K562 (cell line): ENCODE measurements at regions not wholly inside any gene's neighbourhood (a gene's known extent, or its start where the extent isn't known, plus 50 kb on each side); places are given as distances from the start of the nearest gene placed in this dataset.

Experiments used
- ATAC-seq: fragments of 200-7000 bp; cut with Tn5 transposase; 3 replicates; pipeline ENCODE4 v1.9.1; 2020; ENCODE audit warnings: moderate library complexity
- BruUV-seq: library from RNA; stranded (reverse); fragments of 400-500 nt; replicated peaks from 2 replicates; lab custom pipeline; 2021; lab: Mats Ljungman, UMichigan
- CTCF ChIA-PET: fragments of 300-600 bp; formaldehyde crosslinking; extraction: SDS; loops from one replicate; lab custom pipeline; 2021; ENCODE audit warnings: low intra/inter-chr PET ratio; lab: Yijun Ruan, JAX
- POLR2A ChIA-PET: fragments of 300-600, 350-650 bp; sonication (Branson Sonifier 250); formaldehyde crosslinking; extraction: SDS; loops from one replicate; lab custom pipeline; 2021; ENCODE audit warnings: antibody characterized with exemption, inconsistent platforms; lab: Yijun Ruan, JAX
- DNase-seq, 4 experiments: peaks; one replicate each; pipeline versions ENCODE4 v3.0.0 to v3.0.0-alpha.2; 2011 to 2018; ENCODE audit warnings: low spot score in 3 of 4, mixed read lengths in 3 of 4; ENCODE audit errors: extremely low read depth in 1 of 4
- FAIRE-seq: peaks from 2 replicates; lab custom pipeline; 2011; peaks lifted over from hg19 to GRCh38; lab: Jason Lieb, UNC
- H2AFZ ChIP-seq: 2 replicates; pipeline ENCODE4 v1.6.0; 2011; ENCODE audit warnings: low read depth, low read length, control low read depth, inconsistent platforms
- H3K27ac ChIP-seq: fragments of 200-600 bp; 3 replicates; pipeline ENCODE4 v1.8.0; 2011; ENCODE audit warnings: low read depth, mild to moderate bottlenecking, control low read depth, inconsistent platforms, low read length, moderate library complexity, mixed read lengths; ENCODE audit errors: extremely low read depth
- H3K27me3 ChIP-seq, 2 experiments: fragments of 300-600 bp in 1 of 2; 2 replicates in 1 of 2; 3 replicates in 1 of 2; pipeline versions ENCODE4 v1.6.0 to v1.8.0; 2011; ENCODE audit warnings: inconsistent platforms in 2 of 2, low read length in 2 of 2, mild to moderate bottlenecking in 1 of 2, mixed read lengths in 1 of 2, moderate library complexity in 1 of 2; ENCODE audit not compliant: control insufficient read depth in 2 of 2, insufficient read depth in 2 of 2
- H3K36me3 ChIP-seq: fragments of 300-600 bp; 3 replicates; pipeline ENCODE4 v1.8.0; 2011; ENCODE audit warnings: mild to moderate bottlenecking, low read length, inconsistent platforms; ENCODE audit not compliant: control insufficient read depth, insufficient read depth
- H3K4me1 ChIP-seq, 2 experiments: fragments of 200-600 bp in 1 of 2; replicated peaks in 1 of 2; 2 replicates in 1 of 2; 3 replicates in 1 of 2; pipeline versions ENCODE4 v1.5.1 to v1.8.0; 2011; ENCODE audit warnings: inconsistent platforms in 2 of 2, low read length in 2 of 2, mild to moderate bottlenecking in 1 of 2, mixed read lengths in 1 of 2, moderate library complexity in 1 of 2; ENCODE audit not compliant: control insufficient read depth in 2 of 2, insufficient read depth in 2 of 2
- H3K4me2 ChIP-seq: 2 replicates; pipeline ENCODE4 v1.6.1; 2011; ENCODE audit warnings: low read length, control low read depth, inconsistent platforms, mixed read lengths; ENCODE audit not compliant: insufficient read depth
- H3K4me3 ChIP-seq: fragments of 200-600 bp; sonication (generic), shearing (Covaris generic); 2 replicates; pipeline ENCODE4 v1.5.1; 2016; ENCODE audit warnings: control low read depth, inconsistent platforms
- H3K79me2 ChIP-seq: fragments of 200-600 bp; 3 replicates; pipeline ENCODE4 v1.8.0; 2011; ENCODE audit warnings: low read length, inconsistent platforms; ENCODE audit not compliant: control insufficient read depth, insufficient read depth
- H3K9ac ChIP-seq, 2 experiments: 2 replicates each; pipeline versions ENCODE4 v1.6.0 to v1.6.1; 2011; ENCODE audit warnings: low read depth in 2 of 2, low read length in 2 of 2, control low read depth in 1 of 2, inconsistent platforms in 1 of 2, mild to moderate bottlenecking in 1 of 2, mixed read lengths in 1 of 2; ENCODE audit not compliant: insufficient read depth in 1 of 2
- H3K9me1 ChIP-seq: one replicate; pipeline ENCODE4 v1.6.0; 2011; ENCODE audit warnings: inconsistent platforms, mild to moderate bottlenecking, low read length, moderate library complexity; ENCODE audit not compliant: control insufficient read depth, insufficient read depth
- H3K9me3 ChIP-seq: replicated peaks from 2 replicates; pipeline ENCODE4 v1.5.1; 2011; ENCODE audit warnings: low read depth, low read length, inconsistent platforms; ENCODE audit not compliant: control insufficient read depth, insufficient read depth
- H4K20me1 ChIP-seq: replicated peaks from 2 replicates; pipeline ENCODE4 v1.6.1; 2011; ENCODE audit warnings: low read length, inconsistent platforms, mixed read lengths; ENCODE audit not compliant: control insufficient read depth, insufficient read depth
- NFATC3 ChIP-seq: fragments of 450-650 bp; IDR thresholded peaks from 2 replicates; pipeline ENCODE4 v1.6.1; 2017; ENCODE audit warnings: mild to moderate bottlenecking
- TBL1XR1 ChIP-seq, 2 experiments: IDR thresholded peaks; 2 replicates each; pipeline ENCODE4 v1.6.1; 2012; ENCODE audit warnings: improper control_type of control experiment in 2 of 2, low read length in 2 of 2, mild to moderate bottlenecking in 1 of 2
- WGBS: fragments of 100-300 bp; shearing (Covaris generic); methylation state at CpG from one replicate; pipeline ENCODE4 v1.1.6; 2016; ENCODE audit warnings: low coverage, mixed read lengths; ENCODE audit not compliant: insufficient coverage; ENCODE audit errors: missing lambda C conversion rate; 5-methylcytosine and 5-hydroxymethylcytosine counted together
- in situ Hi-C: fragments of 300-500 bp; cut with MboI; formaldehyde crosslinking; loops from 4 replicates; pipeline ENCODE4 v1.15.0; 2018; ENCODE audit warnings: inconsistent platforms, mixed read lengths
- intact Hi-C: fragments of 100-400 bp; cut with micrococcal nuclease; formaldehyde crosslinking; loops from 2 replicates; pipeline ENCODE4 v1.14.2; 2022
- TF ChIP-seq, protein P1 (sequence below): fragments of 250-450 bp; sonication (Bioruptor Pico); IDR thresholded peaks from 2 replicates; pipeline ENCODE4 v1.8.0; 2021; ENCODE audit warnings: moderate library complexity, mild to moderate bottlenecking, inconsistent platforms
- TF ChIP-seq, protein P2 (sequence below), 2 experiments: fragments of 450-650 bp in 1 of 2; IDR thresholded peaks; 2 replicates each; pipeline ENCODE4 v1.6.1; 2011 to 2017; ENCODE audit warnings: low read depth in 2 of 2, antibody characterized with exemption in 1 of 2, borderline replicate concordance in 1 of 2, low read length in 1 of 2, mild to moderate bottlenecking in 1 of 2, mixed read lengths in 1 of 2; ENCODE audit not compliant: control insufficient read depth in 1 of 2
- TF ChIP-seq, protein P3 (sequence below), 2 experiments: fragments of 450-650 bp in 1 of 2; sonication (generic) in 1 of 2; formaldehyde crosslinking in 1 of 2; IDR thresholded peaks; 2 replicates each; pipeline versions ENCODE4 v1.7.1 to v1.9.0; 2016 to 2022; ENCODE audit warnings: inconsistent platforms in 1 of 2, mild to moderate bottlenecking in 1 of 2, missing genetic modification reagents in 1 of 2

DNA sequence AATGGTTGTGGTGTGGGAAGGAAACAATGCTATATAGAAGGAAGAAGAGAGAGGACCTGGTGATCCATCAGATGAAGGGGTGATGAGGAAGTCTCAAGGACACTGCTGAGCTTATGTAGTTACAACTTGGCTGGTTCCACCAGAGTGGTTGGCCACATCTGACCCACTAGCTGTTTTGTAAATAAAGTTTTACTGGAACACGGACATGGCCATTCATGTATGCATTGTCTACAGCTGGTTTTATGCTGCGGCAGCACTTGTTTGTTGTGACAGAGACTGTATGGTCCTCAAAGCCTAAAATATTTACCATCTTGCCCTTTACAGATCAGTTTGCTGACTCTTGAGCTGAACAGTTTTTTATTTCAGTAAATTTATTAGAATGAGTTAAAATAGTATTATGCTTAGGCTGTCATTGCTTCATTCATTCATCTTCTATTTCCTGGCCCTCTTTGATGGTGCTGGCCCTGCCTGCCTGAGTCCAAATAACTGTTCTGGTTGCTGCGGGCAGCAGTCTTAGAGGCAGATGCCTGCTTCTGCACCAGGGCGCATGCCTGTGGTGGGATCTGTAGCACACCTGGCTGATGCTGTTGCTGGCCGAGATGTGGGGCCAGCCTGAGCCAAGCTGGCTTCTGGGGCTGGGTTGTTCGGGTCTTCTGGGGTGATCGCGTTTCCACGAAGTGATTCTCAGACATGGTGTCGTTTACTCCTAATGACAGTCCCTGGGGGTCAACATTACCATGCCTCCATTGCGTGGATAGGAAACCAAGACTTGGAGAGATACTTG is 61.4 kb upstream of the WNT4 start:
- no peaks in the 10 kb centered on the region for H3K79me2 ChIP-seq
- H3K9ac ChIP-seq, result no peak overlapping the region
- POLR2A ChIA-PET, result interaction anchor here (0.7 to 1.4 kb wide), 5 partner anchors 12 to 156 kb away, joined by 3 to 4 read pairs (median 3); no protein-coding TSS in a partner anchor
- H3K4me3 ChIP-seq, result no peak overlapping the region
- TF ChIP-seq, protein P1, sequence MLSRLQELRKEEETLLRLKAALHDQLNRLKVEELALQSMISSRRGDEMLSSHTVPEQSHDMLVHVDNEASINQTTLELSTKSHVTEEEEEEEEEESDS (CRISPR knock-in tag), result no peak
- TF ChIP-seq, protein P2, sequence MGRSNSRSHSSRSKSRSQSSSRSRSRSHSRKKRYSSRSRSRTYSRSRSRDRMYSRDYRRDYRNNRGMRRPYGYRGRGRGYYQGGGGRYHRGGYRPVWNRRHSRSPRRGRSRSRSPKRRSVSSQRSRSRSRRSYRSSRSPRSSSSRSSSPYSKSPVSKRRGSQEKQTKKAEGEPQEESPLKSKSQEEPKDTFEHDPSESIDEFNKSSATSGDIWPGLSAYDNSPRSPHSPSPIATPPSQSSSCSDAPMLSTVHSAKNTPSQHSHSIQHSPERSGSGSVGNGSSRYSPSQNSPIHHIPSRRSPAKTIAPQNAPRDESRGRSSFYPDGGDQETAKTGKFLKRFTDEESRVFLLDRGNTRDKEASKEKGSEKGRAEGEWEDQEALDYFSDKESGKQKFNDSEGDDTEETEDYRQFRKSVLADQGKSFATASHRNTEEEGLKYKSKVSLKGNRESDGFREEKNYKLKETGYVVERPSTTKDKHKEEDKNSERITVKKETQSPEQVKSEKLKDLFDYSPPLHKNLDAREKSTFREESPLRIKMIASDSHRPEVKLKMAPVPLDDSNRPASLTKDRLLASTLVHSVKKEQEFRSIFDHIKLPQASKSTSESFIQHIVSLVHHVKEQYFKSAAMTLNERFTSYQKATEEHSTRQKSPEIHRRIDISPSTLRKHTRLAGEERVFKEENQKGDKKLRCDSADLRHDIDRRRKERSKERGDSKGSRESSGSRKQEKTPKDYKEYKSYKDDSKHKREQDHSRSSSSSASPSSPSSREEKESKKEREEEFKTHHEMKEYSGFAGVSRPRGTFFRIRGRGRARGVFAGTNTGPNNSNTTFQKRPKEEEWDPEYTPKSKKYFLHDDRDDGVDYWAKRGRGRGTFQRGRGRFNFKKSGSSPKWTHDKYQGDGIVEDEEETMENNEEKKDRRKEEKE (IDR thresholded peaks at IDR 0.05; ENCODE audit: borderline replicate concordance in 1 of 2, control insufficient read depth in 1 of 2, low read depth in 2 of 2, low read length in 1 of 2), result no peak
- TF ChIP-seq NFATC3, result no peak
- TF ChIP-seq, protein P3, sequence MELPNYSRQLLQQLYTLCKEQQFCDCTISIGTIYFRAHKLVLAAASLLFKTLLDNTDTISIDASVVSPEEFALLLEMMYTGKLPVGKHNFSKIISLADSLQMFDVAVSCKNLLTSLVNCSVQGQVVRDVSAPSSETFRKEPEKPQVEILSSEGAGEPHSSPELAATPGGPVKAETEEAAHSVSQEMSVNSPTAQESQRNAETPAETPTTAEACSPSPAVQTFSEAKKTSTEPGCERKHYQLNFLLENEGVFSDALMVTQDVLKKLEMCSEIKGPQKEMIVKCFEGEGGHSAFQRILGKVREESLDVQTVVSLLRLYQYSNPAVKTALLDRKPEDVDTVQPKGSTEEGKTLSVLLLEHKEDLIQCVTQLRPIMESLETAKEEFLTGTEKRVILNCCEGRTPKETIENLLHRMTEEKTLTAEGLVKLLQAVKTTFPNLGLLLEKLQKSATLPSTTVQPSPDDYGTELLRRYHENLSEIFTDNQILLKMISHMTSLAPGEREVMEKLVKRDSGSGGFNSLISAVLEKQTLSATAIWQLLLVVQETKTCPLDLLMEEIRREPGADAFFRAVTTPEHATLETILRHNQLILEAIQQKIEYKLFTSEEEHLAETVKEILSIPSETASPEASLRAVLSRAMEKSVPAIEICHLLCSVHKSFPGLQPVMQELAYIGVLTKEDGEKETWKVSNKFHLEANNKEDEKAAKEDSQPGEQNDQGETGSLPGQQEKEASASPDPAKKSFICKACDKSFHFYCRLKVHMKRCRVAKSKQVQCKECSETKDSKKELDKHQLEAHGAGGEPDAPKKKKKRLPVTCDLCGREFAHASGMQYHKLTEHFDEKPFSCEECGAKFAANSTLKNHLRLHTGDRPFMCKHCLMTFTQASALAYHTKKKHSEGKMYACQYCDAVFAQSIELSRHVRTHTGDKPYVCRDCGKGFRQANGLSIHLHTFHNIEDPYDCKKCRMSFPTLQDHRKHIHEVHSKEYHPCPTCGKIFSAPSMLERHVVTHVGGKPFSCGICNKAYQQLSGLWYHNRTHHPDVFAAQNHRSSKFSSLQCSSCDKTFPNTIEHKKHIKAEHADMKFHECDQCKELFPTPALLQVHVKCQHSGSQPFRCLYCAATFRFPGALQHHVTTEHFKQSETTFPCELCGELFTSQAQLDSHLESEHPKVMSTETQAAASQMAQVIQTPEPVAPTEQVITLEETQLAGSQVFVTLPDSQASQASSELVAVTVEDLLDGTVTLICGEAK (IDR thresholded peaks at IDR 0.05), result peak; percentile 88
- TF ChIP-seq, protein P3 (CRISPR knock-in tag; IDR thresholded peaks at IDR 0.05), result peak; percentile 73
- TF ChIP-seq TBL1XR1 (IDR thresholded peaks at IDR 0.05; ENCODE audit: low read length in 2 of 2), result no peak
- no peak for ATAC-seq
- intact Hi-C loops (no loop called here), in situ Hi-C loops (no loop called here)
- no peaks in the 10 kb centered on the region; the same call in 1 of the 2 replicates for H4K20me1 ChIP-seq
- DNase-seq, result no peak
- H3K27me3 ChIP-seq, result peaks cover 28 to 44% of the 10 kb centered on the region in 2 experiments; a peak in 4 of 5 replicates
- H2AFZ ChIP-seq, result no peak overlapping the region
- peaks cover 6% of the 10 kb centered on the region for H3K9me1 ChIP-seq
- no peak for FAIRE-seq
- CTCF ChIA-PET, result interaction anchor here (0.5 kb wide), 1 partner anchor 21 kb away, joined by 3 read pairs; no protein-coding TSS in a partner anchor
- no TSS peak for BruUV-seq
- WGBS, result 2% methylated on average over 11 of the region's 11 CpGs
- no peaks in the 10 kb centered on the region for H3K36me3 ChIP-seq
- no peak overlapping the region for H3K27ac ChIP-seq
- H3K9me3 ChIP-seq, result no peaks in the 10 kb centered on the region
- H3K4me1 ChIP-seq, result no peaks in the 10 kb centered on the region
- no peak overlapping the region for H3K4me2 ChIP-seq
